K562 (cell line): ENCODE measurements at regions not wholly inside any gene's neighbourhood (a gene's known extent, or its start where the extent isn't known, plus 50 kb on each side); places are given as distances from the start of the nearest gene placed in this dataset.
"Not testable (repeated sequence)": the region's sequence is repeated elsewhere in the genome, so short reads cannot be mapped to it uniquely, and the experiment has no call there.

ENCODE experiments used
- ATAC-seq: fragments of 200-7000 bp; cut with Tn5 transposase; 3 replicates; pipeline ENCODE4 v1.9.1; 2020; ENCODE audit warnings: moderate library complexity
- BruUV-seq: library from RNA; stranded (reverse); fragments of 400-500 nt; replicated peaks from 2 replicates; lab custom pipeline; 2021; lab: Mats Ljungman, UMichigan
- CTCF ChIA-PET: fragments of 300-600 bp; formaldehyde crosslinking; extraction: SDS; loops from one replicate; lab custom pipeline; 2021; ENCODE audit warnings: low intra/inter-chr PET ratio; lab: Yijun Ruan, JAX
- POLR2A ChIA-PET: fragments of 300-600, 350-650 bp; sonication (Branson Sonifier 250); formaldehyde crosslinking; extraction: SDS; loops from one replicate; lab custom pipeline; 2021; ENCODE audit warnings: antibody characterized with exemption, inconsistent platforms; lab: Yijun Ruan, JAX
- DNase-seq, 4 experiments: peaks; one replicate each; pipeline versions ENCODE4 v3.0.0 to v3.0.0-alpha.2; 2011 to 2018; ENCODE audit warnings: low spot score in 3 of 4, mixed read lengths in 3 of 4; ENCODE audit errors: extremely low read depth in 1 of 4
- FAIRE-seq: peaks from 2 replicates; lab custom pipeline; 2011; peaks lifted over from hg19 to GRCh38; lab: Jason Lieb, UNC
- H2AFZ ChIP-seq: 2 replicates; pipeline ENCODE4 v1.6.0; 2011; ENCODE audit warnings: low read depth, low read length, control low read depth, inconsistent platforms
- H3K27ac ChIP-seq: fragments of 200-600 bp; 3 replicates; pipeline ENCODE4 v1.8.0; 2011; ENCODE audit warnings: low read depth, mild to moderate bottlenecking, control low read depth, inconsistent platforms, low read length, moderate library complexity, mixed read lengths; ENCODE audit errors: extremely low read depth
- H3K27me3 ChIP-seq, 2 experiments: fragments of 300-600 bp in 1 of 2; 2 replicates in 1 of 2; 3 replicates in 1 of 2; pipeline versions ENCODE4 v1.6.0 to v1.8.0; 2011; ENCODE audit warnings: inconsistent platforms in 2 of 2, low read length in 2 of 2, mild to moderate bottlenecking in 1 of 2, mixed read lengths in 1 of 2, moderate library complexity in 1 of 2; ENCODE audit not compliant: control insufficient read depth in 2 of 2, insufficient read depth in 2 of 2
- H3K36me3 ChIP-seq: fragments of 300-600 bp; 3 replicates; pipeline ENCODE4 v1.8.0; 2011; ENCODE audit warnings: mild to moderate bottlenecking, low read length, inconsistent platforms; ENCODE audit not compliant: control insufficient read depth, insufficient read depth
- H3K4me1 ChIP-seq, 2 experiments: fragments of 200-600 bp in 1 of 2; replicated peaks in 1 of 2; 2 replicates in 1 of 2; 3 replicates in 1 of 2; pipeline versions ENCODE4 v1.5.1 to v1.8.0; 2011; ENCODE audit warnings: inconsistent platforms in 2 of 2, low read length in 2 of 2, mild to moderate bottlenecking in 1 of 2, mixed read lengths in 1 of 2, moderate library complexity in 1 of 2; ENCODE audit not compliant: control insufficient read depth in 2 of 2, insufficient read depth in 2 of 2
- H3K4me2 ChIP-seq: 2 replicates; pipeline ENCODE4 v1.6.1; 2011; ENCODE audit warnings: low read length, control low read depth, inconsistent platforms, mixed read lengths; ENCODE audit not compliant: insufficient read depth
- H3K4me3 ChIP-seq: fragments of 200-600 bp; sonication (generic), shearing (Covaris generic); 2 replicates; pipeline ENCODE4 v1.5.1; 2016; ENCODE audit warnings: control low read depth, inconsistent platforms
- H3K79me2 ChIP-seq: fragments of 200-600 bp; 3 replicates; pipeline ENCODE4 v1.8.0; 2011; ENCODE audit warnings: low read length, inconsistent platforms; ENCODE audit not compliant: control insufficient read depth, insufficient read depth
- H3K9ac ChIP-seq, 2 experiments: 2 replicates each; pipeline versions ENCODE4 v1.6.0 to v1.6.1; 2011; ENCODE audit warnings: low read depth in 2 of 2, low read length in 2 of 2, control low read depth in 1 of 2, inconsistent platforms in 1 of 2, mild to moderate bottlenecking in 1 of 2, mixed read lengths in 1 of 2; ENCODE audit not compliant: insufficient read depth in 1 of 2
- H3K9me1 ChIP-seq: one replicate; pipeline ENCODE4 v1.6.0; 2011; ENCODE audit warnings: inconsistent platforms, mild to moderate bottlenecking, low read length, moderate library complexity; ENCODE audit not compliant: control insufficient read depth, insufficient read depth
- H3K9me3 ChIP-seq: replicated peaks from 2 replicates; pipeline ENCODE4 v1.5.1; 2011; ENCODE audit warnings: low read depth, low read length, inconsistent platforms; ENCODE audit not compliant: control insufficient read depth, insufficient read depth
- H4K20me1 ChIP-seq: replicated peaks from 2 replicates; pipeline ENCODE4 v1.6.1; 2011; ENCODE audit warnings: low read length, inconsistent platforms, mixed read lengths; ENCODE audit not compliant: control insufficient read depth, insufficient read depth
- MAFF ChIP-seq: IDR thresholded peaks from 2 replicates; pipeline ENCODE4 v1.6.1; 2012; ENCODE audit warnings: low read length, improper control_type of control experiment
- NR2C2 ChIP-seq, 2 experiments: fragments of 200-800 bp in 1 of 2; sonication (Bioruptor generic) in 1 of 2; sonication (generic) in 1 of 2; formaldehyde crosslinking in 1 of 2; IDR thresholded peaks; 2 replicates each; pipeline versions ENCODE4 v1.6.1 to v1.8.0; 2016 to 2022; ENCODE audit warnings: mild to moderate bottlenecking in 1 of 2, missing compliant biosample characterization in 1 of 2, missing genetic modification characterization in 1 of 2, missing genetic modification reagents in 1 of 2
- ZNF398 ChIP-seq: fragments of 250-450 bp; sonication (Bioruptor Pico); IDR thresholded peaks from 2 replicates; pipeline ENCODE4 v1.8.0; 2021; ENCODE audit warnings: moderate library complexity, mild to moderate bottlenecking, inconsistent platforms
- WGBS: fragments of 100-300 bp; shearing (Covaris generic); methylation state at CpG from one replicate; pipeline ENCODE4 v1.1.6; 2016; ENCODE audit warnings: low coverage, mixed read lengths; ENCODE audit not compliant: insufficient coverage; ENCODE audit errors: missing lambda C conversion rate; 5-methylcytosine and 5-hydroxymethylcytosine counted together
- in situ Hi-C: fragments of 300-500 bp; cut with MboI; formaldehyde crosslinking; loops from 4 replicates; pipeline ENCODE4 v1.15.0; 2018; ENCODE audit warnings: inconsistent platforms, mixed read lengths
- intact Hi-C: fragments of 100-400 bp; cut with micrococcal nuclease; formaldehyde crosslinking; loops from 2 replicates; pipeline ENCODE4 v1.14.2; 2022

GRCh38 chr10:81251457-81252115 is 623.4 kb upstream of the NRG3 start:
- Histone ChIP-seq H2AFZ (no peak overlapping the region), H3K79me2 (no peaks in the 10 kb centered on the region), H3K9ac (no peak overlapping the region), H3K36me3 (no peaks in the 10 kb centered on the region), H3K4me2 (no peak overlapping the region), H3K27me3 (no peaks in the 10 kb centered on the region), H3K27ac (no peak overlapping the region), H3K4me1 (no peaks in the 10 kb centered on the region), H3K4me3 (no peak overlapping the region), H3K9me3 (no peaks in the 10 kb centered on the region; the same call in 1 of the 2 replicates), H3K9me1 (no peaks in the 10 kb centered on the region), H4K20me1 (no peaks in the 10 kb centered on the region)
- FAIRE-seq (no peak), DNase-seq (no peak), ATAC-seq (no peak)
- WGBS = 0% methylated on average over 4 of the region's 4 CpGs
- ChIA-PET POLR2A (no interaction called here), CTCF (no interaction called here)
- in situ Hi-C loops (no loop called here), intact Hi-C loops (no loop called here)
- no TSS peak for BruUV-seq
- TF ChIP-seq MAFF (no peak), ZNF398 (CRISPR knock-in tag) (no peak), NR2C2 (CRISPR knock-in tag; IDR thresholded peaks at IDR 0.05) (no peak), NR2C2 (tag; IDR thresholded peaks at IDR 0.05) (no peak)

- H3K9ac ChIP-seq, in situ Hi-C loops, BruUV-seq, CTCF ChIA-PET, ATAC-seq, H3K36me3 ChIP-seq, POLR2A ChIA-PET, DNase-seq, H3K4me1 ChIP-seq, H3K9me1 ChIP-seq, H3K27ac ChIP-seq, H3K4me3 ChIP-seq, intact Hi-C loops, H3K27me3 ChIP-seq, FAIRE-seq, H4K20me1 ChIP-seq, H2AFZ ChIP-seq, H3K4me2 ChIP-seq, H3K79me2 ChIP-seq, H3K9me3 ChIP-seq: not testable (repeated sequence)
- WGBS = 4% methylated on average over 11 of the region's 18 CpGs
Observed at GRCh38 chr10:81264991-81265390, 610.0 kb upstream of the NRG3 start.
